OCI-LY1 (cell line): ENCODE measurements at regions not wholly inside any gene's neighbourhood (a gene's known extent, or its start where the extent isn't known, plus 50 kb on each side); places are given as distances from the start of the nearest gene placed in this dataset.

Source experiments
- H2AFZ ChIP-seq: fragments of 200-600 bp; sonication (generic), shearing (Covaris generic); 2 replicates; pipeline ENCODE4 v1.6.0; 2014; ENCODE audit warnings: antibody characterized with exemption, mild to moderate bottlenecking, low read length
- H3F3A ChIP-seq: fragments of 200-600 bp; sonication (generic), shearing (Covaris generic); 2 replicates; pipeline ENCODE4 v1.6.0; 2014; ENCODE audit warnings: mild to moderate bottlenecking, antibody characterized with exemption, low read length, moderate library complexity; ENCODE audit not compliant: insufficient read depth
- H3K27ac ChIP-seq: fragments of 200-600 bp; sonication (generic); 2 replicates; pipeline ENCODE4 v1.5.1; 2014; ENCODE audit warnings: low read length, mixed run types, mild to moderate bottlenecking, low read depth; ENCODE audit not compliant: poor library complexity, severe bottlenecking
- H3K27me3 ChIP-seq: fragments of 200-600 bp; sonication (generic); 2 replicates; pipeline ENCODE4 v1.6.0; 2014; ENCODE audit warnings: antibody characterized with exemption, mild to moderate bottlenecking, low read length, moderate library complexity; ENCODE audit not compliant: insufficient read depth
- H3K36me3 ChIP-seq: fragments of 200-600 bp; sonication (generic); 2 replicates; pipeline ENCODE4 v1.6.1; 2014; ENCODE audit warnings: mild to moderate bottlenecking, antibody characterized with exemption, low read length, moderate library complexity, mixed read lengths; ENCODE audit not compliant: insufficient read depth
- H3K4me1 ChIP-seq: fragments of 200-600 bp; sonication (generic); 2 replicates; pipeline ENCODE4 v1.5.1; 2014; ENCODE audit warnings: mild to moderate bottlenecking, low read length, moderate library complexity; ENCODE audit not compliant: insufficient read depth, severe bottlenecking
- H3K4me2 ChIP-seq: fragments of 200-600 bp; sonication (generic), shearing (Covaris generic); 2 replicates; pipeline ENCODE4 v1.6.1; 2014; ENCODE audit warnings: low read length
- H3K4me3 ChIP-seq: fragments of 200-600 bp; sonication (generic); 2 replicates; pipeline ENCODE4 v1.5.1; 2014; ENCODE audit warnings: low read length, low read depth, mild to moderate bottlenecking, mixed read lengths; ENCODE audit not compliant: poor library complexity, severe bottlenecking
- H3K79me2 ChIP-seq: fragments of 200-600 bp; shearing (Covaris generic); 2 replicates; pipeline ENCODE4 v1.6.1; 2016; ENCODE audit warnings: mixed run types, low read length, mixed read lengths; ENCODE audit not compliant: insufficient read depth
- H3K9ac ChIP-seq: fragments of 200-600 bp; sonication (generic), shearing (Covaris generic); 2 replicates; pipeline ENCODE4 v1.6.1; 2014; ENCODE audit warnings: mild to moderate bottlenecking, low read length, mixed read lengths
- H3K9me2 ChIP-seq: fragments of 200-600 bp; sonication (generic), shearing (Covaris generic); 2 replicates; pipeline ENCODE4 v1.6.1; 2014; ENCODE audit warnings: low read depth, mild to moderate bottlenecking, low read length, mixed read lengths
- H3K9me3 ChIP-seq: fragments of 200-600 bp; shearing (Covaris generic); 2 replicates; pipeline ENCODE4 v1.6.1; 2014; ENCODE audit warnings: low read length, mixed read lengths
- H4K20me1 ChIP-seq: fragments of 200-600 bp; sonication (generic), shearing (Covaris generic); 2 replicates; pipeline ENCODE4 v1.6.0; 2016; ENCODE audit warnings: mild to moderate bottlenecking, low read length; ENCODE audit not compliant: insufficient read depth
- EZH2 ChIP-seq: fragments of 200-600 bp; sonication (generic), shearing (Covaris generic); IDR thresholded peaks from 2 replicates; pipeline ENCODE4 v1.8.0; 2017; ENCODE audit warnings: borderline replicate concordance, mixed run types, mild to moderate bottlenecking, antibody characterized with exemption, low read length, moderate library complexity, mixed read lengths
- TF ChIP-seq, protein P1 (sequence below): fragments of 200-600 bp; sonication (generic), shearing (Covaris generic); IDR thresholded peaks from 2 replicates; pipeline ENCODE4 v1.5.1; 2017; ENCODE audit warnings: mild to moderate bottlenecking, antibody characterized with exemption, low read length, moderate library complexity, mixed read lengths

DNA sequence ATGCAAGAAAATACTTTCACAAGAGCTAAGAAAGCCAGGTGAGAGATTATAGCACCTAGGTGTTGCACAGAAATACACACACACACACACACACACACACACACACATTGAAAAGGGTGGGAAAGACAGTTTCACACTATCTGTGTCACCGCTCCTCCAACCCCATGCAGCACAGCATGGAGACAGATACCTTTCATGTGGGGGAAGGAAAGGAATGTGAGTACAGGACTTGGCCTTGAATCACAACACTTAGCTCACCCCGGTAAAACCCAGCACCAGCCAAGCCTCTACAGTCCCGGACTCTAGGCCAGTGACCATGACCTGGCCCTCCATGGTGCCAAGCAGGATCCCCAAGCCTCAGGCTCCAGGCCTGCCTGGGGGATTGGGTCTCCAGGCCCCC, 462.0 kb upstream of the SPRY2 start:
- Histone ChIP-seq H3K9me2 (no peaks in the 10 kb centered on the region), H2AFZ (no peak overlapping the region)

DNA sequence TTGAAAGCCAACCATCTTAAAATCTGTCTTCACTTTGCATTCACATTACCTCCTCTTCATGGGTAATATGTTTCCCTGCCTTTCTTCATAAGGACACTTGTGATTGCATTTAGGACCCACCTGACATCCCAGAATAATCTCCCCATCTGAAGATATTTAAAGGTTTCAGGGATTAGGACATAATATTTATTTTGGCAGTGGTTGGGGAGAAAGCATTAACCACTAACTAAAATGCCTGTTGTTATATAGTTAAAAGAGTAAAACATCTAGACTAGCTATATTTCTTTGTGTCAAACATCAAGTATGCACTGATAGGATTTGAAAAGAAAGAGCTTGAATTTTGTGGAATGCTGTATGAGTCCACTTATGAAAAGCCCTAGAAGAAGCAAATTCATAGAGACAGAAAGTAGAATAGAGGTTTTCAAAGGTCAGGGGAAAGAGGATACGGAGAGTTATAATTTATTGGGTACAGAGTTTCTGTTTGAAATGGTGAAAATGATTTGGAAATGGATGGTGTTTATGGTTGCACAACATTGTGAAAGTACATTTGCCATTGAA, 457.7 kb upstream of the SPRY2 start:
- no peaks in the 10 kb centered on the region for H3K9me3 ChIP-seq
- no peak overlapping the region for H3K4me3 ChIP-seq
- no peaks in the 10 kb centered on the region for H3K9me2 ChIP-seq
- no peaks in the 10 kb centered on the region for H3F3A ChIP-seq
- no peaks in the 10 kb centered on the region for H3K27me3 ChIP-seq
- H3K4me2 ChIP-seq: no peak overlapping the region
- no peaks in the 10 kb centered on the region for H4K20me1 ChIP-seq
- no peaks in the 10 kb centered on the region for H3K36me3 ChIP-seq
- no peaks in the 10 kb centered on the region for H3K79me2 ChIP-seq
- no peaks in the 10 kb centered on the region for H3K4me1 ChIP-seq
- H2AFZ ChIP-seq: no peak overlapping the region
- no peak overlapping the region for H3K9ac ChIP-seq
- no peak overlapping the region for H3K27ac ChIP-seq
- TF ChIP-seq EZH2: no peak
- TF ChIP-seq, protein P1, sequence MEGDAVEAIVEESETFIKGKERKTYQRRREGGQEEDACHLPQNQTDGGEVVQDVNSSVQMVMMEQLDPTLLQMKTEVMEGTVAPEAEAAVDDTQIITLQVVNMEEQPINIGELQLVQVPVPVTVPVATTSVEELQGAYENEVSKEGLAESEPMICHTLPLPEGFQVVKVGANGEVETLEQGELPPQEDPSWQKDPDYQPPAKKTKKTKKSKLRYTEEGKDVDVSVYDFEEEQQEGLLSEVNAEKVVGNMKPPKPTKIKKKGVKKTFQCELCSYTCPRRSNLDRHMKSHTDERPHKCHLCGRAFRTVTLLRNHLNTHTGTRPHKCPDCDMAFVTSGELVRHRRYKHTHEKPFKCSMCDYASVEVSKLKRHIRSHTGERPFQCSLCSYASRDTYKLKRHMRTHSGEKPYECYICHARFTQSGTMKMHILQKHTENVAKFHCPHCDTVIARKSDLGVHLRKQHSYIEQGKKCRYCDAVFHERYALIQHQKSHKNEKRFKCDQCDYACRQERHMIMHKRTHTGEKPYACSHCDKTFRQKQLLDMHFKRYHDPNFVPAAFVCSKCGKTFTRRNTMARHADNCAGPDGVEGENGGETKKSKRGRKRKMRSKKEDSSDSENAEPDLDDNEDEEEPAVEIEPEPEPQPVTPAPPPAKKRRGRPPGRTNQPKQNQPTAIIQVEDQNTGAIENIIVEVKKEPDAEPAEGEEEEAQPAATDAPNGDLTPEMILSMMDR: no peak

More for the DNA sequence above, 462.0 kb upstream of the SPRY2 start:
- no peak for TF ChIP-seq EZH2
- TF ChIP-seq, protein P1: no peak
- H3K27ac ChIP-seq: no peak overlapping the region
- no peaks in the 10 kb centered on the region for H4K20me1 ChIP-seq
- no peaks in the 10 kb centered on the region for H3F3A ChIP-seq
- no peaks in the 10 kb centered on the region for H3K36me3 ChIP-seq
- H3K79me2 ChIP-seq: no peaks in the 10 kb centered on the region
- no peaks in the 10 kb centered on the region for H3K4me1 ChIP-seq
- H3K9ac ChIP-seq: no peak overlapping the region
- H3K27me3 ChIP-seq: no peaks in the 10 kb centered on the region
- H3K9me3 ChIP-seq: no peaks in the 10 kb centered on the region
- no peak overlapping the region for H3K4me2 ChIP-seq
- no peak overlapping the region for H3K4me3 ChIP-seq

DNA sequence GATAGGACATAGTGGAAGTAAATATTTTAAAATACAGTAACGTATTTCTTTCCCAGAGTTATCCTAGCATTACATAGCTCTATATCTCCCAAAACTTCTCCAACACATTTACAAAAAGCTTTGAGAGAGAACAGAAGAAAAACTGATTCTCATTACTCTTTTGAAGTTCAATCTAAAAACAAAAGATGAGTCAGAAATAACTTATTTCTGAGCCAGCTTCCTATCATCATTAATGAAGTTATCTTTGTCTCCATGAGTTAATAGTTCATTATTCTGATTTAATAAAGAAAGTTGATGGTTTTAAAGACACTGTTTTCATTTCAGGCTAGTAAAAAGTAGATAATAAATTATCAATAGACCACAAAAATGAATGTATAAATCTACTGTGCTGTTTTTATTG, 446.7 kb upstream of the SPRY2 start:
- no peak overlapping the region for H3K4me3 ChIP-seq
- no peak overlapping the region for H2AFZ ChIP-seq
- H3K4me1 ChIP-seq: peaks cover 18% of the 10 kb centered on the region
- H3K9ac ChIP-seq: no peak overlapping the region
- no peaks in the 10 kb centered on the region for H3F3A ChIP-seq
- H3K9me3 ChIP-seq: no peaks in the 10 kb centered on the region
- no peaks in the 10 kb centered on the region for H4K20me1 ChIP-seq
- no peak overlapping the region for H3K27ac ChIP-seq
- no peaks in the 10 kb centered on the region for H3K36me3 ChIP-seq
- H3K4me2 ChIP-seq: no peak overlapping the region
- no peaks in the 10 kb centered on the region for H3K79me2 ChIP-seq
- H3K9me2 ChIP-seq: no peaks in the 10 kb centered on the region
- TF ChIP-seq, protein P1: no peak
- no peak for TF ChIP-seq EZH2
- H3K27me3 ChIP-seq: no peaks in the 10 kb centered on the region
